Mesothelial cell of epicardium (in vitro differentiated cells): ENCODE measurements at regions not wholly inside any gene's neighbourhood (a gene's known extent, or its start where the extent isn't known, plus 50 kb on each side); places are given as distances from the start of the nearest gene placed in this dataset.
"Not testable (repeated sequence)": the region's sequence is repeated elsewhere in the genome, so short reads cannot be mapped to it uniquely, and the experiment has no call there.

Experiments used
- DNase-seq, 2 experiments: peaks; one replicate each; pipeline ENCODE4 v3.0.0; 2021; ENCODE audit warnings: low spot score in 2 of 2; ENCODE audit not compliant: unreplicated experiment in 2 of 2
- H3K27ac Mint-ChIP-seq: 2 replicates; pipeline ENCODE4 v1.8.0; 2021; ENCODE audit warnings: mixed read lengths
- H3K27me3 Mint-ChIP-seq: 2 replicates; pipeline ENCODE4 v1.8.0; 2021; ENCODE audit warnings: low read depth, mixed read lengths
- H3K36me3 Mint-ChIP-seq: 2 replicates; pipeline ENCODE4 v1.8.0; 2021; ENCODE audit warnings: mixed read lengths
- H3K4me1 Mint-ChIP-seq: 2 replicates; pipeline ENCODE4 v1.8.0; 2021; ENCODE audit warnings: mixed read lengths
- H3K4me3 Mint-ChIP-seq: 2 replicates; pipeline ENCODE4 v1.8.0; 2021; ENCODE audit warnings: mild to moderate bottlenecking, moderate library complexity, mixed read lengths
- H3K9me3 Mint-ChIP-seq: 2 replicates; pipeline ENCODE4 v1.8.0; 2021; ENCODE audit warnings: mixed read lengths
- CTCF ChIP-seq: fragments of 200-600 bp; sonication (generic); IDR thresholded peaks from one replicate; pipeline ENCODE4 v1.5.0; 2021; ENCODE audit warnings: antibody characterized with exemption; ENCODE audit not compliant: unreplicated experiment

- no peak for TF ChIP-seq CTCF
- peaks cover 3% of the 10 kb centered on the region for H3K9me3 Mint-ChIP-seq
These were observed 303.9 kb downstream of the SEC16B start for GRCh38 chr1:177665935-177666334.

GRCh38 chr1:177664742-177665141, 305.1 kb downstream of the SEC16B start:
- not testable (repeated sequence) for H3K4me3 Mint-ChIP-seq, H3K27me3 Mint-ChIP-seq, H3K9me3 Mint-ChIP-seq, H3K36me3 Mint-ChIP-seq, H3K27ac Mint-ChIP-seq, H3K4me1 Mint-ChIP-seq, DNase-seq

More at GRCh38 chr1:177665935-177666334, 303.9 kb downstream of the SEC16B start:
- H3K27ac Mint-ChIP-seq, result no peak overlapping the region
- no peaks in the 10 kb centered on the region for H3K27me3 Mint-ChIP-seq
- peaks cover 8% of the 10 kb centered on the region for H3K4me1 Mint-ChIP-seq
- no peak overlapping the region for H3K4me3 Mint-ChIP-seq
- DNase-seq, result no peak
- peaks cover 2% of the 10 kb centered on the region for H3K36me3 Mint-ChIP-seq

- Mint-ChIP-seq H3K27me3 (no peaks in the 10 kb centered on the region), H3K9me3 (peaks cover 6% of the 10 kb centered on the region), H3K4me3 (no peak overlapping the region), H3K27ac (no peak overlapping the region), H3K4me1 (peaks cover 2% of the 10 kb centered on the region), H3K36me3 (peaks cover 3% of the 10 kb centered on the region)
- DNase-seq, result no peak
- no peak for TF ChIP-seq CTCF
These were observed 309.7 kb downstream of the SEC16B start for GRCh38 chr1:177660188-177660587.

- Mint-ChIP-seq H3K27ac (no peak overlapping the region), H3K9me3 (peaks cover 6% of the 10 kb centered on the region), H3K4me1 (peaks cover 2% of the 10 kb centered on the region), H3K36me3 (peaks cover 3% of the 10 kb centered on the region), H3K27me3 (no peaks in the 10 kb centered on the region), H3K4me3 (no peak overlapping the region)
- no peak for TF ChIP-seq CTCF
- DNase-seq, result no peak
These were observed 310.6 kb downstream of the SEC16B start for GRCh38 chr1:177659281-177659680.

- Mint-ChIP-seq H3K36me3 (peaks cover 3% of the 10 kb centered on the region), H3K4me3 (no peak overlapping the region), H3K27me3 (peaks cover 2% of the 10 kb centered on the region), H3K27ac (no peak overlapping the region), H3K4me1 (no peaks in the 10 kb centered on the region), H3K9me3 (peaks cover 17% of the 10 kb centered on the region)
- DNase-seq, result no peak
- TF ChIP-seq CTCF, result no peak
These were observed 313.3 kb downstream of the SEC16B start for GRCh38 chr1:177656598-177656997.

GRCh38 chr1:177650947-177651346, 318.9 kb downstream of the SEC16B start:
- Mint-ChIP-seq H3K27ac (no peak overlapping the region), H3K4me3 (no peak overlapping the region), H3K9me3 (peaks cover 10% of the 10 kb centered on the region), H3K4me1 (no peaks in the 10 kb centered on the region), H3K36me3 (no peaks in the 10 kb centered on the region), H3K27me3 (peaks cover 2% of the 10 kb centered on the region)
- no peak for DNase-seq
- TF ChIP-seq CTCF, result no peak
